ENCODE measurements at regions not wholly inside any gene's neighbourhood (a gene's known extent, or its start where the extent isn't known, plus 50 kb on each side); places are given as distances from the start of the nearest gene placed in this dataset.

DNA sequence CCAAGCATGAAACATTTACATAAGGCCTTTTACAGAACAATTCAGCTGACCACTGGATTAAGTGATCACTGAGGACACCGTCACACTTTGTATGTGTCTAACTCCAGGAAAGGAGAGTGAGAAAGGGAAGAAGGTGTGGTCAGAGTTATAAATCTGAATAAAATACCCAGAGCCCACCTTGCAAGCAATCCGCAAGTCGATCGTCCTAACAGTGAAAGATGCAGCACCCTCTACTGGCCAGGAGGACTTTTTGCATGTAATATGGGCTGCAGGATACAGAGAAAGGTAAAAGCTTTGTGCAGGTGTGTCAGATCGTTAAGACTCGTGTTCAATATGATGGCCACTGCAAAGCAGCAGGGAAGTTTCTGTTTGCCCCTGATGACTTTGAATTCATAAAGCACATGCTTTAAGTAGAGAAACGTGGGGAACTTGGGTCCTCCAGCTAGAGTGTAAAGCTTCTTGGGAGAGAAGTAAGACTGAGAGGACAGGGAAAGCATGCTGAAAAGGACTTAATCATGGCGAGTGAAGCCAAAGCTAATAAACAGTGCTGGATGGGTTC, 68.5 kb upstream of the BMPER start:
- peak; percentile 69 for TF ChIP-seq CTCF (IDR thresholded peaks at IDR 0.05; ENCODE audit: borderline replicate concordance, extremely low read depth, low read length, poor library complexity, severe bottlenecking)
- TF ChIP-seq EZH2 (IDR thresholded peaks at IDR 0.05; ENCODE audit: borderline replicate concordance, low read depth, low read length, severe bottlenecking) = no peak
